HEK293 (cell line): ENCODE measurements at regions not wholly inside any gene's neighbourhood (a gene's known extent, or its start where the extent isn't known, plus 50 kb on each side); places are given as distances from the start of the nearest gene placed in this dataset.

Source experiments
- CTCF ChIA-PET: fragments of 350-600 bp; formaldehyde crosslinking; extraction: SDS; loops from one replicate; lab custom pipeline; 2021; ENCODE audit warnings: antibody characterized with exemption; lab: Yijun Ruan, JAX
- POLR2A ChIA-PET: fragments of 300-600 bp; formaldehyde crosslinking; extraction: SDS; loops from one replicate; lab custom pipeline; 2020; ENCODE audit warnings: antibody characterized with exemption, inconsistent platforms; lab: Yijun Ruan, JAX
- H3K27ac ChIP-seq: fragments of 200-500 bp; sonication (Bioruptor generic); 2 replicates; pipeline ENCODE4 v1.5.1; 2014; ENCODE audit warnings: low read depth, low read length, control low read depth, inconsistent platforms; ENCODE audit errors: extremely low read depth
- H3K36me3 ChIP-seq, 2 experiments: fragments of 200-500 bp in 1 of 2; sonication (Bioruptor generic) in 1 of 2; 1 replicate in 1 of 2; 2 replicates in 1 of 2; pipeline ENCODE4 v1.5.1; 2014 to 2017; ENCODE audit warnings: inconsistent platforms in 2 of 2, low read length in 2 of 2; ENCODE audit not compliant: control insufficient read depth in 2 of 2, insufficient read depth in 1 of 2
- H3K4me1 ChIP-seq: fragments of 200-500 bp; sonication (Bioruptor generic); 2 replicates; pipeline ENCODE4 v1.5.1; 2014; ENCODE audit warnings: mild to moderate bottlenecking, low read length, inconsistent platforms; ENCODE audit not compliant: control insufficient read depth, insufficient read depth
- H3K4me3 ChIP-seq: 2 replicates; pipeline ENCODE4 v1.5.1; 2011; ENCODE audit warnings: low read depth, mild to moderate bottlenecking, control low read depth, low read length, moderate library complexity
- H3K9me3 ChIP-seq: fragments of 200-500 bp; sonication (Bioruptor generic); 2 replicates; pipeline ENCODE4 v1.5.1; 2014; ENCODE audit warnings: low read depth, low read length, inconsistent platforms; ENCODE audit not compliant: control insufficient read depth, insufficient read depth
- EGR2 ChIP-seq: fragments of 450-650 bp; formaldehyde crosslinking; IDR thresholded peaks from 2 replicates; pipeline ENCODE4 v1.5.1; 2016; ENCODE audit warnings: low read depth, missing biosample characterization, missing genetic modification characterization
- KLF16 ChIP-seq: fragments of 450-650 bp; formaldehyde crosslinking; IDR thresholded peaks from 2 replicates; pipeline ENCODE4 v1.5.1; 2017; ENCODE audit warnings: missing biosample characterization, missing genetic modification characterization
- PRDM1 ChIP-seq: fragments of 450-650 bp; formaldehyde crosslinking; IDR thresholded peaks from 2 replicates; pipeline ENCODE4; 2016; ENCODE audit warnings: missing biosample characterization, missing genetic modification characterization
- SETDB1 ChIP-seq: IDR thresholded peaks from one replicate; pipeline ENCODE4 v1.6.1; 2017; ENCODE audit warnings: mild to moderate bottlenecking, low read length, moderate library complexity, mixed read lengths; ENCODE audit not compliant: insufficient read length
- TRIM28 ChIP-seq: IDR thresholded peaks from 2 replicates; pipeline ENCODE4 v1.6.1; 2011; ENCODE audit warnings: low read length, control low read depth, borderline replicate concordance
- YY1 ChIP-seq: fragments of 450-650 bp; formaldehyde crosslinking; IDR thresholded peaks from 2 replicates; pipeline ENCODE4 v1.5.1; 2018; ENCODE audit warnings: missing biosample characterization, missing genetic modification characterization
- ZFP69B ChIP-seq: fragments of 450-650 bp; formaldehyde crosslinking; IDR thresholded peaks from 2 replicates; pipeline ENCODE4 v1.5.1; 2016; ENCODE audit warnings: missing biosample characterization, missing genetic modification characterization
- ZNF133 ChIP-seq: fragments of 450-650 bp; formaldehyde crosslinking; IDR thresholded peaks from 2 replicates; pipeline ENCODE4 v1.5.1; 2016; ENCODE audit warnings: missing biosample characterization, missing genetic modification characterization
- ZNF169 ChIP-seq: fragments of 450-650 bp; formaldehyde crosslinking; IDR thresholded peaks from 2 replicates; pipeline ENCODE4 v1.5.1; 2016; ENCODE audit warnings: missing biosample characterization, missing genetic modification characterization
- ZNF202 ChIP-seq: fragments of 450-650 bp; formaldehyde crosslinking; IDR thresholded peaks from 2 replicates; pipeline ENCODE4 v1.5.1; 2016; ENCODE audit warnings: missing biosample characterization, missing genetic modification characterization, borderline replicate concordance
- ZNF239 ChIP-seq: fragments of 450-650 bp; formaldehyde crosslinking; IDR thresholded peaks from 2 replicates; pipeline ENCODE4 v1.5.1; 2016; ENCODE audit warnings: missing biosample characterization, missing genetic modification characterization
- ZNF248 ChIP-seq: fragments of 450-650 bp; formaldehyde crosslinking; IDR thresholded peaks from 2 replicates; pipeline ENCODE4 v1.5.1; 2017; ENCODE audit warnings: missing biosample characterization, missing genetic modification characterization
- ZNF26 ChIP-seq: fragments of 450-650 bp; formaldehyde crosslinking; IDR thresholded peaks from 2 replicates; pipeline ENCODE4 v1.5.1; 2016; ENCODE audit warnings: missing biosample characterization, missing genetic modification characterization
- ZNF560 ChIP-seq: fragments of 450-650 bp; formaldehyde crosslinking; IDR thresholded peaks from 2 replicates; pipeline ENCODE4 v1.5.1; 2017; ENCODE audit warnings: missing biosample characterization, missing genetic modification characterization, borderline replicate concordance
- ZNF623 ChIP-seq: fragments of 450-650 bp; formaldehyde crosslinking; IDR thresholded peaks from 2 replicates; pipeline ENCODE4 v1.5.1; 2016; ENCODE audit warnings: missing biosample characterization, missing genetic modification characterization
- ZNF707 ChIP-seq: fragments of 450-650 bp; formaldehyde crosslinking; IDR thresholded peaks from 2 replicates; pipeline ENCODE4 v1.5.1; 2016; ENCODE audit warnings: missing biosample characterization, missing genetic modification characterization
- ZSCAN4 ChIP-seq: fragments of 450-650 bp; formaldehyde crosslinking; IDR thresholded peaks from 2 replicates; pipeline ENCODE4 v1.5.1; 2017; ENCODE audit warnings: missing biosample characterization, missing genetic modification characterization
- TF ChIP-seq, protein P1 (sequence below): fragments of 450-650 bp; formaldehyde crosslinking; IDR thresholded peaks from 2 replicates; pipeline ENCODE4 v1.5.1; 2017; ENCODE audit warnings: missing biosample characterization, mild to moderate bottlenecking, missing genetic modification characterization, moderate library complexity

DNA sequence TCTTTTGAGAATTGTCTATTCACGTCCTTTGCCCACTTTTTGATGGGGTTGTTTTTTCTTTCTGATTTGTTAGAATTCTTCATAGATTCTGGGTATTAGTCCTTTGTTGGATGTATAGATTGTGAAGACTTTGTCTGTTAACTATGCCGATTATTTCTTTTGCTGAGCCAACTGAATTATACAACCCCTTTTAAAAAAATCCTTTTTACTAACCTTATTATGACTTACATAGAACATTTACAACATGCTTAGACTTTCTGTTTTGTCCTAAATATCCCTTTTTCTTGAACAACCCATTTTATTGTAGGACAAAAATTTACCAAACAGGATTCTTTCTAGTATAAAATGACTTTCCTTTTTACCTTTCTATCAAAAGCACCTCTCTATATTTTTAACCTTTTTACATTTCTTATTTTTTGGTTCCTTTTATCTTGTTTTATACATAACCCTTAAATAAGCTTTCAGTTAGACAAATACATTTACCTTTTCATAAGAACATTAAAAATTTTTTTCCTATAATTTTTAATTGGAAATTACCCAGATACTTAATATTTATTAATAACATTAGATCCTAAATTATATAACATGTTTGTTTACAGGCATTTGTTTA, 70.4 kb upstream of the TTLL7 start (continued):
- no peak for TF ChIP-seq ZNF202 (tag by site-specific recombination)
- TF ChIP-seq, protein P1, sequence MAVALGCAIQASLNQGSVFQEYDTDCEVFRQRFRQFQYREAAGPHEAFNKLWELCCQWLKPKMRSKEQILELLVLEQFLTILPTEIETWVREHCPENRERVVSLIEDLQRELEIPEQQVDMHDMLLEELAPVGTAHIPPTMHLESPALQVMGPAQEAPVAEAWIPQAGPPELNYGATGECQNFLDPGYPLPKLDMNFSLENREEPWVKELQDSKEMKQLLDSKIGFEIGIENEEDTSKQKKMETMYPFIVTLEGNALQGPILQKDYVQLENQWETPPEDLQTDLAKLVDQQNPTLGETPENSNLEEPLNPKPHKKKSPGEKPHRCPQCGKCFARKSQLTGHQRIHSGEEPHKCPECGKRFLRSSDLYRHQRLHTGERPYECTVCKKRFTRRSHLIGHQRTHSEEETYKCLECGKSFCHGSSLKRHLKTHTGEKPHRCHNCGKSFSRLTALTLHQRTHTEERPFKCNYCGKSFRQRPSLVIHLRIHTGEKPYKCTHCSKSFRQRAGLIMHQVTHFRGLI (tag by site-specific recombination) = no peak
- no peak for TF ChIP-seq PRDM1

DNA sequence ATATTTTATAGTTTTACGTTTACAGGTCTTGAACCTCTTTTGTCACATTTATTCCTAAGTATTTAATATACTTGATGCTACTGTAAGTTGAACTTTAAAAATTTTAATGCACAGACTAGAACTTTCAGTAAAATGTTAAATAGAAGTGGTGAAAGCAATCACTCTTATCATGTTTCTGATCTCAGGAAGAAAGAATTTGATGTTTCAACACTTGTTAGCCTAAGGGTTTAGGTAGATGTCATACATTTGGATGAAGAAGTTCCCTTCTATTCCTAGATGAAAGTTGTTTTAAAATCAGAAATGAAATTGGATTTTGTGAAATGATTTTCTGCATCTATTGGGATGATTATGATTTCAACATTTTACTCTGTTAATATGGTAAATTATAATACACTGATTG, 63.6 kb upstream of the TTLL7 start:
- POLR2A ChIA-PET = no interaction called here
- Histone ChIP-seq H3K36me3 (no peaks in the 10 kb centered on the region), H3K27ac (no peak overlapping the region), H3K4me3 (no peak overlapping the region), H3K9me3 (no peaks in the 10 kb centered on the region)
- TF ChIP-seq ZNF169 (tag by site-specific recombination) (no peak), ZFP69B (tag by site-specific recombination) (no peak), ZSCAN4 (no peak), TRIM28 (no peak), ZNF133 (no peak), ZNF248 (tag by site-specific recombination) (no peak), ZNF707 (tag by site-specific recombination) (no peak), ZNF560 (tag by site-specific recombination) (no peak), ZNF26 (tag by site-specific recombination) (no peak), ZNF623 (tag by site-specific recombination) (no peak), KLF16 (tag by site-specific recombination) (no peak), EGR2 (tag by site-specific recombination) (no peak)
- TF ChIP-seq, all 188 proteins: peak for 0
- H3K4me1 ChIP-seq = no peaks in the 10 kb centered on the region
- CTCF ChIA-PET = interaction anchor here (0.7 kb wide), 2 partner anchors 109 to 545 kb away, joined by 4 to 5 read pairs; no protein-coding TSS in a partner anchor

GRCh38 chr1:84061336-84061735, 62.4 kb upstream of the TTLL7 start:
- Histone ChIP-seq H3K4me1 (no peaks in the 10 kb centered on the region), H3K4me3 (no peak overlapping the region), H3K36me3 (no peaks in the 10 kb centered on the region), H3K9me3 (no peaks in the 10 kb centered on the region), H3K27ac (no peak overlapping the region)
- CTCF ChIA-PET = interaction anchor here (0.6 to 1.1 kb wide), 4 partner anchors 18 to 1215 kb away, joined by 3 to 5 read pairs (median 4); no protein-coding TSS in a partner anchor
- TF ChIP-seq YY1 (tag by site-specific recombination) = no peak
- TF ChIP-seq ZNF239 = no peak
- no peak for TF ChIP-seq SETDB1
- POLR2A ChIA-PET = no interaction called here
